Right lobe of liver (tissue), 4 donors: ENCODE measurements at regions not wholly inside any gene's neighbourhood (a gene's known extent, or its start where the extent isn't known, plus 50 kb on each side); places are given as distances from the start of the nearest gene placed in this dataset.

Source experiments
- POLR2A ChIP-seq: fragments of 450-650 bp; IDR thresholded peaks from one replicate; pipeline ENCODE4 v1.6.1; 2017; ENCODE audit warnings: antibody characterized with exemption, mild to moderate bottlenecking
- TF ChIP-seq, protein P1 (sequence below), 4 donors: fragments of 200-600 bp in 3 of 4; fragments of 450-650 bp in 1 of 4; IDR thresholded peaks; one replicate each; pipeline versions ENCODE4 v1.5.1 to v1.8.0; 2016 to 2022; ENCODE audit warnings: antibody characterized with exemption in 4 of 4, mild to moderate bottlenecking in 2 of 4
- donor health status: DM: no; HTN: no; CAD: no.
- donor health status: DM: no; HTN: no; CAD: no.
- donor health status: DM: no; HTN: yes; CAD: no.

GRCh38 chr13:44140146-44140545, 233.5 kb upstream of the SERP2 start:
- TF ChIP-seq, protein P1, sequence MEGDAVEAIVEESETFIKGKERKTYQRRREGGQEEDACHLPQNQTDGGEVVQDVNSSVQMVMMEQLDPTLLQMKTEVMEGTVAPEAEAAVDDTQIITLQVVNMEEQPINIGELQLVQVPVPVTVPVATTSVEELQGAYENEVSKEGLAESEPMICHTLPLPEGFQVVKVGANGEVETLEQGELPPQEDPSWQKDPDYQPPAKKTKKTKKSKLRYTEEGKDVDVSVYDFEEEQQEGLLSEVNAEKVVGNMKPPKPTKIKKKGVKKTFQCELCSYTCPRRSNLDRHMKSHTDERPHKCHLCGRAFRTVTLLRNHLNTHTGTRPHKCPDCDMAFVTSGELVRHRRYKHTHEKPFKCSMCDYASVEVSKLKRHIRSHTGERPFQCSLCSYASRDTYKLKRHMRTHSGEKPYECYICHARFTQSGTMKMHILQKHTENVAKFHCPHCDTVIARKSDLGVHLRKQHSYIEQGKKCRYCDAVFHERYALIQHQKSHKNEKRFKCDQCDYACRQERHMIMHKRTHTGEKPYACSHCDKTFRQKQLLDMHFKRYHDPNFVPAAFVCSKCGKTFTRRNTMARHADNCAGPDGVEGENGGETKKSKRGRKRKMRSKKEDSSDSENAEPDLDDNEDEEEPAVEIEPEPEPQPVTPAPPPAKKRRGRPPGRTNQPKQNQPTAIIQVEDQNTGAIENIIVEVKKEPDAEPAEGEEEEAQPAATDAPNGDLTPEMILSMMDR (IDR thresholded peaks at IDR 0.05): no peak
- no peak for TF ChIP-seq POLR2A
